ENCODE measurements at regions not wholly inside any gene's neighbourhood (a gene's known extent, or its start where the extent isn't known, plus 50 kb on each side); places are given as distances from the start of the nearest gene placed in this dataset.

DNA sequence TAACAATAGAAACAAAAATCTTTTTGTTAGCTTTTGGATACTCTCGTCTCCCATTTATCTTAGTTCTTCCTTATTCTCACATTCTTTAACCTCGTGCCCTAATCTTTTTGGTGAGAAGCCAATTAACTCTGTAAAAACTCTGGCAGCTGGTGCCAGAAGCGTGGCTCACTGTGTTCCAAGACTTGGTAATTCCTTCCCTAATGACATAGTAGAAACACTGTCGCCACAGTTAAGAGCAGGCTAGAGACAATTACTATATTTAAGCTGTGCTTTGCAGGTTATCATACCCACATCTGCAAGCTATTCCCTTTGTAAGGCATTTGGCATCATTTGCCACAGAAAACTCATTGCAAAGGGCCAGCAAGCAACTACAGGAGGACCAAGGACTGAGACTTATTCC lies 160.9 kb upstream of the PIK3R1 start:
- TF ChIP-seq POLR2AphosphoS5 (IDR thresholded peaks at IDR 0.05; ENCODE audit: low read depth, low read length) (no peak), FOXP2 (optimal IDR thresholded peaks at IDR 0.05; ENCODE audit: borderline replicate concordance, extremely low read depth, extremely low read length, insufficient read depth) (no peak)
- TF ChIP-seq, protein P1, sequence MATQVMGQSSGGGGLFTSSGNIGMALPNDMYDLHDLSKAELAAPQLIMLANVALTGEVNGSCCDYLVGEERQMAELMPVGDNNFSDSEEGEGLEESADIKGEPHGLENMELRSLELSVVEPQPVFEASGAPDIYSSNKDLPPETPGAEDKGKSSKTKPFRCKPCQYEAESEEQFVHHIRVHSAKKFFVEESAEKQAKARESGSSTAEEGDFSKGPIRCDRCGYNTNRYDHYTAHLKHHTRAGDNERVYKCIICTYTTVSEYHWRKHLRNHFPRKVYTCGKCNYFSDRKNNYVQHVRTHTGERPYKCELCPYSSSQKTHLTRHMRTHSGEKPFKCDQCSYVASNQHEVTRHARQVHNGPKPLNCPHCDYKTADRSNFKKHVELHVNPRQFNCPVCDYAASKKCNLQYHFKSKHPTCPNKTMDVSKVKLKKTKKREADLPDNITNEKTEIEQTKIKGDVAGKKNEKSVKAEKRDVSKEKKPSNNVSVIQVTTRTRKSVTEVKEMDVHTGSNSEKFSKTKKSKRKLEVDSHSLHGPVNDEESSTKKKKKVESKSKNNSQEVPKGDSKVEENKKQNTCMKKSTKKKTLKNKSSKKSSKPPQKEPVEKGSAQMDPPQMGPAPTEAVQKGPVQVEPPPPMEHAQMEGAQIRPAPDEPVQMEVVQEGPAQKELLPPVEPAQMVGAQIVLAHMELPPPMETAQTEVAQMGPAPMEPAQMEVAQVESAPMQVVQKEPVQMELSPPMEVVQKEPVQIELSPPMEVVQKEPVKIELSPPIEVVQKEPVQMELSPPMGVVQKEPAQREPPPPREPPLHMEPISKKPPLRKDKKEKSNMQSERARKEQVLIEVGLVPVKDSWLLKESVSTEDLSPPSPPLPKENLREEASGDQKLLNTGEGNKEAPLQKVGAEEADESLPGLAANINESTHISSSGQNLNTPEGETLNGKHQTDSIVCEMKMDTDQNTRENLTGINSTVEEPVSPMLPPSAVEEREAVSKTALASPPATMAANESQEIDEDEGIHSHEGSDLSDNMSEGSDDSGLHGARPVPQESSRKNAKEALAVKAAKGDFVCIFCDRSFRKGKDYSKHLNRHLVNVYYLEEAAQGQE (IDR thresholded peaks at IDR 0.05; ENCODE audit: insufficient read depth in 1 of 2, low read depth in 2 of 2, low read length in 2 of 2), result no peak

All from PFSK-1 (cell line).